ENCODE measurements at regions not wholly inside any gene's neighbourhood (a gene's known extent, or its start where the extent isn't known, plus 50 kb on each side); places are given as distances from the start of the nearest gene placed in this dataset.

DNA sequence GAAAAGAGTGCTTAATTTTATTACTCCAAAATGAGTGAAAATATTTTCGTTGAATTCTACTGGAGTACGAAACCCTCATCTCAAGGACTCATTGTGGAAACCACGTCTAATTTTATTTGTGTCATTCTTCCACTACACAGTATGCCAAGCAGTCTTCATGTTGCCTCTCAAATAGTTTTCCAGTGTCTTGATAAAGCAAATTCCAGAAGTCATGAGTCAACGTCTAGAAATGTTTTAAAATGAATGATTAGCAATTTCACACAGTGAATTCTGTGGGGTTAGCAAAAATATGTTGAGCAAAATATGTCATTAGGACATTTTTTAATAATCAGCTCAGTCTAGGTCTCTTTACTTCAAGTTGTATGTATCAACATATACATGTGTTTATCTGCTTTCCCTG lies 865.5 kb downstream of the DSC3 start:
- Histone ChIP-seq H3K27me3 (no peaks in the 10 kb centered on the region), H3K9me3 (no peaks in the 10 kb centered on the region), H3K4me3 (no peak overlapping the region), H3K36me3 (no peaks in the 10 kb centered on the region), H3K4me1 (no peaks in the 10 kb centered on the region), H3K27ac (no peak overlapping the region)
- DNase-seq: no peak
- intact Hi-C loops (cut with DNase I; ENCODE audit: low total_unique reads): no loop called here
- TF ChIP-seq, protein P1, sequence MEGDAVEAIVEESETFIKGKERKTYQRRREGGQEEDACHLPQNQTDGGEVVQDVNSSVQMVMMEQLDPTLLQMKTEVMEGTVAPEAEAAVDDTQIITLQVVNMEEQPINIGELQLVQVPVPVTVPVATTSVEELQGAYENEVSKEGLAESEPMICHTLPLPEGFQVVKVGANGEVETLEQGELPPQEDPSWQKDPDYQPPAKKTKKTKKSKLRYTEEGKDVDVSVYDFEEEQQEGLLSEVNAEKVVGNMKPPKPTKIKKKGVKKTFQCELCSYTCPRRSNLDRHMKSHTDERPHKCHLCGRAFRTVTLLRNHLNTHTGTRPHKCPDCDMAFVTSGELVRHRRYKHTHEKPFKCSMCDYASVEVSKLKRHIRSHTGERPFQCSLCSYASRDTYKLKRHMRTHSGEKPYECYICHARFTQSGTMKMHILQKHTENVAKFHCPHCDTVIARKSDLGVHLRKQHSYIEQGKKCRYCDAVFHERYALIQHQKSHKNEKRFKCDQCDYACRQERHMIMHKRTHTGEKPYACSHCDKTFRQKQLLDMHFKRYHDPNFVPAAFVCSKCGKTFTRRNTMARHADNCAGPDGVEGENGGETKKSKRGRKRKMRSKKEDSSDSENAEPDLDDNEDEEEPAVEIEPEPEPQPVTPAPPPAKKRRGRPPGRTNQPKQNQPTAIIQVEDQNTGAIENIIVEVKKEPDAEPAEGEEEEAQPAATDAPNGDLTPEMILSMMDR (IDR thresholded peaks at IDR 0.05): no peak
- no peak for TF ChIP-seq POLR2A (IDR thresholded peaks at IDR 0.05)

DNA sequence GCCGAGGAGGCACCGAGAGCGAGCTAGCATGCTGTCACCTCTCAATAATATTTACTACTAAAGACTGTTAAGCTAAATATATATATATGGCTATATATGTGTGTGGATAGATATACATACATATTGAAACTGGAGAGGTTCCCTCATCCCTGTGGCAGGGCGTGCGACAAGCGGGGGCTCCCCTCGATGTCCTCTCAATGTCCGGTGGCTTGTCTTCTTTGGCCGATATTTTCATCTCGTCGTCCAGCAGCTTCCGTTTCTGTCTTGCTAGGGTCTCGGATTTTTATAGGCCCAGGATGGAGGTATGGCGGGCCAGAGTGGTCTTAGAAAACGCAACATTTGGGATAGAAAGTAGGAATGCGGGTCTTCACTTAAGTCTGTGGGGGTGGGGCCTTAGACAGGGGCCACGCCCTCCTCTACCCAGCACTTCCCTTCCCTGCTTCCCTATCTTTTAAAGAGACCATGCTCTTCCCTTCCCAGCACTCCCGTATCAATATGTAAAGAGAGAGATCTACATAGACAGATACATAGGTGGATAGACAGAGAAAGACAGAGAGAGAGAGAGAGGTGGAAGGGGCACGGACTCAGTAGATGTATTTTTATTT lies 866.8 kb downstream of the DSC3 start:
- Histone ChIP-seq H3K36me3 (no peaks in the 10 kb centered on the region), H3K27me3 (no peaks in the 10 kb centered on the region), H3K9me3 (no peaks in the 10 kb centered on the region), H3K4me3 (no peak overlapping the region), H3K4me1 (no peaks in the 10 kb centered on the region), H3K27ac (no peak overlapping the region)
- intact Hi-C loops (cut with DNase I; ENCODE audit: low total_unique reads): no loop called here
- TF ChIP-seq, protein P1 (IDR thresholded peaks at IDR 0.05): no peak
- TF ChIP-seq POLR2A (IDR thresholded peaks at IDR 0.05): no peak
- DNase-seq: no peak

DNA sequence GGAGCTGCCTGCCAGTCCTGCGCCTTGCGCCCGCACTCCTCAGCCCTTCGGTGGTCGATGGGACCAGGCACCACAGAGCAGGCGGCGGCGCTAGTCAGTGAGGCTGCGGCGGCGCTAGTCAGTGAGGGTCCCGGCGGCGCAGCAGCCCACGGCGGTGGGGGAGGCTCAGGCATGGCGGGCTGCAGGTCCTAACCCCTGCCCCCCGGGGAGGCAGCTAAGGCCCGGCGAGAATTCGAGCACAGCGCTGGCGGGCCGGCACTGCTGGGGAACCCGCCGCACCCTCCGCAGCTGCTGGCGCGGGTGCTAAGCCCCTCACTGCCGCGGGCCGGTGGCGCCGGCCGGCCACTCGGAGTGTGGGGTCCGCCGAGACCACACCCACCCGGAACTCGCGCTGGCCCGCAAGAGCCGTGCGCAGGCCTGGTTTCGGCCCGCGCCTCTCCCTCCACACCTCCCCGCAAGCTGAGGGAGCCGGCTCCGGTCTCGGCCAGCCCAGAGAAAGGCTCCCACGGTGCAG lies 867.4 kb downstream of the DSC3 start:
- Histone ChIP-seq H3K4me1 (no peaks in the 10 kb centered on the region), H3K9me3 (no peaks in the 10 kb centered on the region), H3K27ac (no peak overlapping the region), H3K4me3 (no peak overlapping the region), H3K36me3 (no peaks in the 10 kb centered on the region), H3K27me3 (no peaks in the 10 kb centered on the region)
- intact Hi-C loops (cut with DNase I; ENCODE audit: low total_unique reads): no loop called here
- TF ChIP-seq, protein P1 (IDR thresholded peaks at IDR 0.05): no peak
- TF ChIP-seq POLR2A (IDR thresholded peaks at IDR 0.05): no peak
- no peak for DNase-seq

- no peak overlapping the region for H3K4me3 ChIP-seq
- no peaks in the 10 kb centered on the region for H3K36me3 ChIP-seq
- DNase-seq: no peak
- H3K9me3 ChIP-seq: no peaks in the 10 kb centered on the region
- TF ChIP-seq POLR2A (IDR thresholded peaks at IDR 0.05): no peak
- TF ChIP-seq, protein P1 (IDR thresholded peaks at IDR 0.05): no peak
- H3K27ac ChIP-seq: no peak overlapping the region
- intact Hi-C loops (cut with DNase I; ENCODE audit: low total_unique reads): no loop called here
- H3K4me1 ChIP-seq: no peaks in the 10 kb centered on the region
- H3K27me3 ChIP-seq: no peaks in the 10 kb centered on the region
These were observed 879.0 kb downstream of the DSC3 start for GRCh38 chr18:30163573-30163972.

GRCh38 chr18:30160124-30160523 lies 882.4 kb downstream of the DSC3 start:
- H3K9me3 ChIP-seq: no peaks in the 10 kb centered on the region
- intact Hi-C loops (cut with DNase I; ENCODE audit: low total_unique reads): no loop called here
- no peaks in the 10 kb centered on the region for H3K27me3 ChIP-seq
- TF ChIP-seq, protein P1 (IDR thresholded peaks at IDR 0.05): no peak
- no peak for TF ChIP-seq POLR2A (IDR thresholded peaks at IDR 0.05)
- H3K27ac ChIP-seq: no peak overlapping the region
- no peaks in the 10 kb centered on the region for H3K4me1 ChIP-seq
- no peaks in the 10 kb centered on the region for H3K36me3 ChIP-seq
- no peak overlapping the region for H3K4me3 ChIP-seq
- DNase-seq: no peak

Measured in uterus (tissue), 3 donors.